HG03039 (cell line): ENCODE measurements at regions not wholly inside any gene's neighbourhood (a gene's known extent, or its start where the extent isn't known, plus 50 kb on each side); places are given as distances from the start of the nearest gene placed in this dataset.

ENCODE experiments used
- ATAC-seq: cut with Tn5 transposase; IDR thresholded peaks from one replicate; pipeline ENCODE4 v1.9.1; 2021; ENCODE audit warnings: mild to moderate bottlenecking, moderate library complexity; ENCODE audit not compliant: unreplicated experiment

GRCh38 chr4:14496969-14497368 lies 505.3 kb upstream of the CPEB2 start:
- no peak for ATAC-seq

GRCh38 chr4:14504162-14504561 lies 498.1 kb upstream of the CPEB2 start:
- ATAC-seq = no peak

GRCh38 chr4:14513471-14513870 lies 488.8 kb upstream of the CPEB2 start:
- no peak for ATAC-seq

GRCh38 chr4:14515556-14515955 lies 486.7 kb upstream of the CPEB2 start:
- ATAC-seq = no peak

GRCh38 chr4:14518136-14518535 lies 484.1 kb upstream of the CPEB2 start:
- ATAC-seq = no peak

GRCh38 chr4:14520171-14520570 lies 482.1 kb upstream of the CPEB2 start:
- ATAC-seq = no peak

GRCh38 chr4:14524276-14524675 lies 478.0 kb upstream of the CPEB2 start:
- ATAC-seq = no peak

GRCh38 chr4:14528918-14529317 lies 473.4 kb upstream of the CPEB2 start:
- ATAC-seq = no peak

GRCh38 chr4:14529653-14530052 lies 472.6 kb upstream of the CPEB2 start:
- no peak for ATAC-seq

GRCh38 chr4:14532436-14532835 lies 469.8 kb upstream of the CPEB2 start:
- ATAC-seq = no peak

GRCh38 chr4:14539246-14539645 lies 463.0 kb upstream of the CPEB2 start:
- ATAC-seq = no peak

- ATAC-seq = no peak
Observed at GRCh38 chr4:14545163-14545562, 457.1 kb upstream of the CPEB2 start.

- no peak for ATAC-seq
Observed at GRCh38 chr4:14545807-14546206, 456.5 kb upstream of the CPEB2 start.

- ATAC-seq = no peak
Observed at GRCh38 chr4:14552119-14552518, 450.2 kb upstream of the CPEB2 start.

GRCh38 chr4:14559646-14560045 lies 442.6 kb upstream of the CPEB2 start:
- ATAC-seq = no peak

- no peak for ATAC-seq
Observed at GRCh38 chr4:14560577-14560976, 441.7 kb upstream of the CPEB2 start.

GRCh38 chr4:14562901-14563300 lies 439.4 kb upstream of the CPEB2 start:
- ATAC-seq = no peak

GRCh38 chr4:14564281-14564680 lies 438.0 kb upstream of the CPEB2 start:
- ATAC-seq = no peak

GRCh38 chr4:14566518-14566917 lies 435.8 kb upstream of the CPEB2 start:
- ATAC-seq = no peak

GRCh38 chr4:14568351-14568750 lies 433.9 kb upstream of the CPEB2 start:
- no peak for ATAC-seq

GRCh38 chr4:14575289-14575688 lies 427.0 kb upstream of the CPEB2 start:
- no peak for ATAC-seq

- ATAC-seq = no peak
Observed at GRCh38 chr4:14575919-14576318, 426.4 kb upstream of the CPEB2 start.

GRCh38 chr4:14580061-14580460 lies 422.2 kb upstream of the CPEB2 start:
- ATAC-seq = no peak

GRCh38 chr4:14581741-14582140 lies 420.5 kb upstream of the CPEB2 start:
- ATAC-seq = no peak
